Neural cell (in vitro differentiated cells): ENCODE measurements at regions not wholly inside any gene's neighbourhood (a gene's known extent, or its start where the extent isn't known, plus 50 kb on each side); places are given as distances from the start of the nearest gene placed in this dataset.

Experiments
- H2AFZ ChIP-seq: fragments of 200-600, 300-800 bp; sonication (generic), shearing (Covaris generic); 2 replicates; pipeline ENCODE4 v1.6.0; 2014; ENCODE audit warnings: low read depth, mild to moderate bottlenecking, antibody characterized with exemption, low read length, moderate library complexity
- H3F3A ChIP-seq: fragments of 200-600 bp; shearing (Covaris generic); 2 replicates; pipeline ENCODE4 v1.6.1; 2016; ENCODE audit warnings: mild to moderate bottlenecking, moderate library complexity, mixed read lengths, antibody characterized with exemption, low read length; ENCODE audit not compliant: insufficient read depth, poor library complexity, severe bottlenecking
- H3K27ac ChIP-seq: fragments of 200-600, 300-800 bp; sonication (generic), shearing (Covaris generic); 2 replicates; pipeline ENCODE4 v1.5.1; 2014; ENCODE audit warnings: mild to moderate bottlenecking, low read length, moderate library complexity
- H3K27me3 ChIP-seq: fragments of 300-800, 200-600 bp; sonication (generic), shearing (Covaris generic); 2 replicates; pipeline ENCODE4 v1.6.0; 2014; ENCODE audit warnings: mild to moderate bottlenecking, low read depth, low read length, moderate library complexity; ENCODE audit not compliant: insufficient read depth
- H3K36me3 ChIP-seq: fragments of 300-800, 200-600 bp; sonication (generic), shearing (Covaris generic); 2 replicates; pipeline ENCODE4 v1.5.1; 2014; ENCODE audit warnings: mild to moderate bottlenecking, antibody characterized with exemption, low read length, moderate library complexity; ENCODE audit not compliant: insufficient read depth
- H3K4me2 ChIP-seq: fragments of 300-800, 200-600 bp; sonication (generic), shearing (Covaris generic); 2 replicates; pipeline ENCODE4 v1.6.0; 2014; ENCODE audit warnings: mild to moderate bottlenecking, low read length
- H3K4me3 ChIP-seq: fragments of 300-800, 200-600 bp; sonication (generic), shearing (Covaris generic); 2 replicates; pipeline ENCODE4 v1.5.1; 2014; ENCODE audit warnings: mild to moderate bottlenecking, low read length, moderate library complexity
- H3K79me2 ChIP-seq: fragments of 200-600 bp; shearing (Covaris generic); replicated peaks from 2 replicates; pipeline ENCODE4 v1.6.0; 2014; ENCODE audit warnings: mild to moderate bottlenecking, low read length, moderate library complexity; ENCODE audit not compliant: insufficient read depth
- H3K9ac ChIP-seq: fragments of 300-800, 200-600 bp; sonication (generic), shearing (Covaris generic); 2 replicates; pipeline ENCODE4 v1.6.1; 2016; ENCODE audit warnings: mild to moderate bottlenecking, low read length, mixed read lengths
- H3K9me2 ChIP-seq: fragments of 200-600 bp; shearing (Covaris generic); 2 replicates; pipeline ENCODE4 v1.6.1; 2016; ENCODE audit warnings: mild to moderate bottlenecking, low read length, mixed read lengths; ENCODE audit not compliant: insufficient read depth
- H3K9me3 ChIP-seq: fragments of 200-600, 300-800 bp; sonication (generic), shearing (Covaris generic); 2 replicates; pipeline ENCODE4 v1.6.1; 2016; ENCODE audit warnings: mild to moderate bottlenecking, mixed run types, low read length, moderate library complexity, mixed read lengths
- H4K20me1 ChIP-seq: fragments of 200-600 bp; shearing (Covaris generic); 2 replicates; pipeline ENCODE4 v1.6.1; 2016; ENCODE audit warnings: mild to moderate bottlenecking, mixed run types; ENCODE audit not compliant: insufficient read depth
- EP300 ChIP-seq: fragments of 450-650 bp; conservative IDR thresholded peaks from 2 replicates; pipeline ENCODE4 v1.6.1; 2014; ENCODE audit warnings: antibody characterized with exemption, mild to moderate bottlenecking, moderate library complexity; ENCODE audit not compliant: poor library complexity, severe bottlenecking
- EZH2 ChIP-seq: fragments of 200-600, 300-800 bp; shearing (Covaris generic), sonication (generic); IDR thresholded peaks from 2 replicates; pipeline ENCODE4 v1.6.1; 2014; ENCODE audit warnings: antibody characterized with exemption, low read length, borderline replicate concordance, mild to moderate bottlenecking; ENCODE audit not compliant: insufficient read depth, poor library complexity, severe bottlenecking
- MXI1 ChIP-seq: fragments of 450-650 bp; conservative IDR thresholded peaks from 2 replicates; pipeline ENCODE4 v1.6.1; 2014; ENCODE audit warnings: antibody characterized with exemption, mild to moderate bottlenecking; ENCODE audit not compliant: poor library complexity, severe bottlenecking
- POLR2AphosphoS5 ChIP-seq: IDR thresholded peaks from 2 replicates; pipeline ENCODE4 v1.6.1; 2012
- RAD21 ChIP-seq: fragments of 450-650 bp; conservative IDR thresholded peaks from 2 replicates; pipeline ENCODE4 v1.6.1; 2014; ENCODE audit warnings: antibody characterized with exemption, mild to moderate bottlenecking, moderate library complexity
- SMC3 ChIP-seq: fragments of 450-650 bp; conservative IDR thresholded peaks from 2 replicates; pipeline ENCODE4 v1.6.1; 2014; ENCODE audit warnings: antibody characterized with exemption, mild to moderate bottlenecking, moderate library complexity; ENCODE audit not compliant: poor library complexity
- TAF1 ChIP-seq: IDR thresholded peaks from 2 replicates; pipeline ENCODE4 v1.6.1; 2012; ENCODE audit warnings: low read depth
- TF ChIP-seq, protein P1 (sequence below): fragments of 450-650 bp; IDR thresholded peaks from 2 replicates; pipeline ENCODE4 v1.5.1; 2014; ENCODE audit warnings: antibody characterized with exemption, mild to moderate bottlenecking, moderate library complexity; ENCODE audit not compliant: poor library complexity, severe bottlenecking
- TF ChIP-seq, protein P2 (sequence below): IDR thresholded peaks from 2 replicates; pipeline ENCODE4 v1.6.1; 2012; ENCODE audit warnings: borderline replicate concordance

DNA sequence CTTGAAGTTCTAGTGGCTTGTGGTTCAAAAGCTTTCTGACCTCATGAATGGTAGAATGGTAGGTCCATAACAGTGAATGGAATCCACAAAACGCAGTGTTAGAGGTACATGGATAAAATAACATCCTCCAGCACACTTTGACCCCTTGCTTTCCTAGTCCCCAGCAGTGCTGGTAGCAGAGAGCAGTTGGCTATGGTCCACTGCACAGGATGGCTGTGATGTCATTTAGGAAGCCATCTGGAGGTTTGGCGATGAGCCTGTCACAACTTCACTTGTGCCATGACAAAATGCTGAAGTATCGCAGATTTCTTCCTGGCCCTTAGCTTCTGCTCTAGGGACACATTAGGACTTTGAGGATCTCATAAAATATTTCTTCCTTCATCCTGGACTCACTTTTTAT lies 300.0 kb upstream of the FZD8 start:
- TF ChIP-seq TAF1 (no peak), RAD21 (no peak), POLR2AphosphoS5 (no peak), EZH2 (no peak), SMC3 (no peak), EP300 (no peak), MXI1 (no peak)
- TF ChIP-seq, protein P1, sequence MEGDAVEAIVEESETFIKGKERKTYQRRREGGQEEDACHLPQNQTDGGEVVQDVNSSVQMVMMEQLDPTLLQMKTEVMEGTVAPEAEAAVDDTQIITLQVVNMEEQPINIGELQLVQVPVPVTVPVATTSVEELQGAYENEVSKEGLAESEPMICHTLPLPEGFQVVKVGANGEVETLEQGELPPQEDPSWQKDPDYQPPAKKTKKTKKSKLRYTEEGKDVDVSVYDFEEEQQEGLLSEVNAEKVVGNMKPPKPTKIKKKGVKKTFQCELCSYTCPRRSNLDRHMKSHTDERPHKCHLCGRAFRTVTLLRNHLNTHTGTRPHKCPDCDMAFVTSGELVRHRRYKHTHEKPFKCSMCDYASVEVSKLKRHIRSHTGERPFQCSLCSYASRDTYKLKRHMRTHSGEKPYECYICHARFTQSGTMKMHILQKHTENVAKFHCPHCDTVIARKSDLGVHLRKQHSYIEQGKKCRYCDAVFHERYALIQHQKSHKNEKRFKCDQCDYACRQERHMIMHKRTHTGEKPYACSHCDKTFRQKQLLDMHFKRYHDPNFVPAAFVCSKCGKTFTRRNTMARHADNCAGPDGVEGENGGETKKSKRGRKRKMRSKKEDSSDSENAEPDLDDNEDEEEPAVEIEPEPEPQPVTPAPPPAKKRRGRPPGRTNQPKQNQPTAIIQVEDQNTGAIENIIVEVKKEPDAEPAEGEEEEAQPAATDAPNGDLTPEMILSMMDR: no peak
- TF ChIP-seq, protein P2, sequence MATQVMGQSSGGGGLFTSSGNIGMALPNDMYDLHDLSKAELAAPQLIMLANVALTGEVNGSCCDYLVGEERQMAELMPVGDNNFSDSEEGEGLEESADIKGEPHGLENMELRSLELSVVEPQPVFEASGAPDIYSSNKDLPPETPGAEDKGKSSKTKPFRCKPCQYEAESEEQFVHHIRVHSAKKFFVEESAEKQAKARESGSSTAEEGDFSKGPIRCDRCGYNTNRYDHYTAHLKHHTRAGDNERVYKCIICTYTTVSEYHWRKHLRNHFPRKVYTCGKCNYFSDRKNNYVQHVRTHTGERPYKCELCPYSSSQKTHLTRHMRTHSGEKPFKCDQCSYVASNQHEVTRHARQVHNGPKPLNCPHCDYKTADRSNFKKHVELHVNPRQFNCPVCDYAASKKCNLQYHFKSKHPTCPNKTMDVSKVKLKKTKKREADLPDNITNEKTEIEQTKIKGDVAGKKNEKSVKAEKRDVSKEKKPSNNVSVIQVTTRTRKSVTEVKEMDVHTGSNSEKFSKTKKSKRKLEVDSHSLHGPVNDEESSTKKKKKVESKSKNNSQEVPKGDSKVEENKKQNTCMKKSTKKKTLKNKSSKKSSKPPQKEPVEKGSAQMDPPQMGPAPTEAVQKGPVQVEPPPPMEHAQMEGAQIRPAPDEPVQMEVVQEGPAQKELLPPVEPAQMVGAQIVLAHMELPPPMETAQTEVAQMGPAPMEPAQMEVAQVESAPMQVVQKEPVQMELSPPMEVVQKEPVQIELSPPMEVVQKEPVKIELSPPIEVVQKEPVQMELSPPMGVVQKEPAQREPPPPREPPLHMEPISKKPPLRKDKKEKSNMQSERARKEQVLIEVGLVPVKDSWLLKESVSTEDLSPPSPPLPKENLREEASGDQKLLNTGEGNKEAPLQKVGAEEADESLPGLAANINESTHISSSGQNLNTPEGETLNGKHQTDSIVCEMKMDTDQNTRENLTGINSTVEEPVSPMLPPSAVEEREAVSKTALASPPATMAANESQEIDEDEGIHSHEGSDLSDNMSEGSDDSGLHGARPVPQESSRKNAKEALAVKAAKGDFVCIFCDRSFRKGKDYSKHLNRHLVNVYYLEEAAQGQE: no peak
- Histone ChIP-seq H3K9ac (no peak overlapping the region), H3K4me3 (no peak overlapping the region), H3K27me3 (no peaks in the 10 kb centered on the region), H3F3A (no peaks in the 10 kb centered on the region), H3K9me3 (no peaks in the 10 kb centered on the region), H3K4me2 (no peak overlapping the region), H3K9me2 (no peaks in the 10 kb centered on the region), H4K20me1 (no peaks in the 10 kb centered on the region), H3K36me3 (no peaks in the 10 kb centered on the region), H3K79me2 (no peaks in the 10 kb centered on the region), H3K27ac (no peak overlapping the region), H2AFZ (no peak overlapping the region)

DNA sequence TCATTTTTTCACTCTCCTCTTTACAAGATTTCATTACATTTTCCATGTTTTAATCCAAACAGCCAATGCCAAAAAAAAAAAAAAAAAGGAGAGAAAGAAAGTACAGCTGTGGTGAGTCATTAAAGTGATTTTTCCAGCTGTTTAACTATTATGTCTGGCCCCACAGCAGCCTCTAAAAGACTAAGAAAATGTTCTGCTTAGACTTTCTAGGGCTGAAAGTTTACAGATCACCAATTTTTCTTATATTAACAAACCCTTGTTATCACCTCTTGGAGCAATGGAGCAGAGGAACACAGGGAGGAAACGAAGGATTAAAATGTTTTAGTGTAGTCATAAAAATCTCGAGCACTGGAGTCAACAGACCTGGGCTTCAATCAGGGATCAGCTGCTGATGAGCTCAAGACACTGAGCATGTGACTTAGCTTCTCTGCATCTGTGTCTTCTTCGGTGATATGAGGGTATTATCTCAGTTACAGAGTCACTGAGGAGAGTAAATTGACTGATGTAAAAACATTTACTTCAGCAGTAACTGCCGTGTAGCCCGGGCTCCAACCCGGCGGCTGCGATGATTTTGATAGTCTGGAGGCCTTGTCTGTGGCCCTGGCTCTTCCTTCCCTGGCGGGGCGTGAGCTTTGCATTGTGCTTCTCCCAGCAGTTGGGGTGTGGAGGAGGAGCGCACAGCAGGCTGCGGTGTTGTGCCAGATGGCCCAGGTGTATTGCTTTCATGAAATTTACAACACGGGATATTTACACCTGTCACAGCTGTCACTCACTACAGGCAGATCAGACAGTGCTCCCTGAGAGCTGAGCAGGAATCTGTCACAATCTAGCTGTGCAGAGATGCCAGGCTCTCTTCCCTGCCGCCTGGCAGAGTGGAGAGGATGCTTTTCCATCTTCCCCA lies 298.3 kb upstream of the FZD8 start:
- Histone ChIP-seq H2AFZ (no peak overlapping the region), H3K36me3 (no peaks in the 10 kb centered on the region), H3K4me3 (peak overlapping the region; percentile 50), H4K20me1 (no peaks in the 10 kb centered on the region), H3K4me2 (peak overlapping the region; percentile 3), H3K27me3 (no peaks in the 10 kb centered on the region), H3K79me2 (no peaks in the 10 kb centered on the region), H3K9me2 (no peaks in the 10 kb centered on the region), H3K9me3 (no peaks in the 10 kb centered on the region), H3K9ac (no peak overlapping the region), H3F3A (no peaks in the 10 kb centered on the region), H3K27ac (no peak overlapping the region)
- TF ChIP-seq, protein P2: peak; percentile 58
- peak; percentile 24 for TF ChIP-seq SMC3
- TF ChIP-seq RAD21: peak; percentile 35
- TF ChIP-seq, protein P1: no peak
- TF ChIP-seq TAF1: no peak
- TF ChIP-seq POLR2AphosphoS5: peak; percentile 94
- TF ChIP-seq EP300: peak; percentile 99
